Tibial nerve (tissue), 4 donors: ENCODE measurements at regions not wholly inside any gene's neighbourhood (a gene's known extent, or its start where the extent isn't known, plus 50 kb on each side); places are given as distances from the start of the nearest gene placed in this dataset.

Source experiments
- DNase-seq, 2 donors: peaks; one replicate each; pipeline ENCODE4 v3.0.0-alpha.2; 2019; ENCODE audit warnings: low spot score in 2 of 2
- H3K27ac ChIP-seq, 4 donors: fragments of 200-600 bp; sonication (generic) in 3 of 4; one replicate each; pipeline ENCODE4 v1.5.1; 2017 to 2019; ENCODE audit warnings: mild to moderate bottlenecking in 1 of 4
- H3K27me3 ChIP-seq, 2 donors: fragments of 200-600 bp; sonication (generic) in 1 of 2; one replicate each; pipeline versions ENCODE4 v1.5.1 to v1.6.0; 2017 to 2019
- H3K36me3 ChIP-seq, 3 donors: fragments of 200-600 bp; sonication (generic); one replicate each; pipeline ENCODE4 v1.5.1; 2018 to 2019
- H3K4me1 ChIP-seq, 4 donors: fragments of 200-600 bp; sonication (generic) in 3 of 4; one replicate each; pipeline ENCODE4 v1.5.1; 2017 to 2019
- H3K4me3 ChIP-seq, 4 donors: fragments of 200-600 bp; sonication (generic) in 3 of 4; one replicate each; pipeline ENCODE4 v1.5.1; 2017 to 2019; ENCODE audit warnings: mild to moderate bottlenecking in 1 of 4, moderate library complexity in 1 of 4
- H3K9me3 ChIP-seq, 4 donors: fragments of 200-600 bp; sonication (generic) in 3 of 4; one replicate each; pipeline ENCODE4 v1.5.1; 2017 to 2019
- EP300 ChIP-seq, 2 donors: sonication (generic); formaldehyde crosslinking; IDR thresholded peaks; one replicate each; pipeline ENCODE4 v1.6.1; 2017; ENCODE audit warnings: antibody characterized with exemption in 2 of 2, mild to moderate bottlenecking in 1 of 2
- POLR2A ChIP-seq, 2 donors: fragments of 450-650 bp; IDR thresholded peaks; one replicate each; pipeline ENCODE4 v1.6.1; 2017; ENCODE audit warnings: antibody characterized with exemption in 2 of 2, mild to moderate bottlenecking in 2 of 2, moderate library complexity in 2 of 2
- WGBS, 2 donors: methylation state at CpG; one replicate each; pipeline ENCODE4 v1.1.5; 2018; 5-methylcytosine and 5-hydroxymethylcytosine counted together
- TF ChIP-seq, protein P1 (sequence below), 5 experiments: fragments of 200-600 bp in 3 of 5; fragments of 450-650 bp in 2 of 5; sonication (generic) in 3 of 5; IDR thresholded peaks; one replicate each; pipeline ENCODE4 v1.5.1; 2016 to 2019; ENCODE audit warnings: antibody characterized with exemption in 5 of 5, mild to moderate bottlenecking in 3 of 5, moderate library complexity in 2 of 5

DNA sequence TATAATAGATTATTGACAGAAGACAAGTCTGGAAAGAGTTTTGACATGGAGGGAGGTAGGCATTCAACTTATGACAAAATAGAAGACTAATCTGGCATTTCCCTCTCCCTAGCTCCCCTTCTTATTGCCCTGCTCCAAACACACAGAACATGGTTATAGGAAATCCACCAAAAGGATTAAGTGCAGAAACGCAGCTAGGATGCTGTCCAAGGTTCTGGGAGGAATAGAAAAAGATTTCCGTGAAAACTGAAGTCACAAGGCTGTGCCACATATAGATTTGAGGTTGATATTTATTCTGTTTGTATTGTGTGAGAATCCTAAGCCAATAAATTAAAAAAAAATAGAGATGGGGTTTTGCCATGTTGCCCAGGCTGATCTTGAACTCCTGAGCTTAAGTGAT lies 107.9 kb upstream of the MAP3K7 start:
- TF ChIP-seq POLR2A (IDR thresholded peaks at IDR 0.05), result no peak
- no peak for TF ChIP-seq EP300 (IDR thresholded peaks at IDR 0.05)
- TF ChIP-seq, protein P1, sequence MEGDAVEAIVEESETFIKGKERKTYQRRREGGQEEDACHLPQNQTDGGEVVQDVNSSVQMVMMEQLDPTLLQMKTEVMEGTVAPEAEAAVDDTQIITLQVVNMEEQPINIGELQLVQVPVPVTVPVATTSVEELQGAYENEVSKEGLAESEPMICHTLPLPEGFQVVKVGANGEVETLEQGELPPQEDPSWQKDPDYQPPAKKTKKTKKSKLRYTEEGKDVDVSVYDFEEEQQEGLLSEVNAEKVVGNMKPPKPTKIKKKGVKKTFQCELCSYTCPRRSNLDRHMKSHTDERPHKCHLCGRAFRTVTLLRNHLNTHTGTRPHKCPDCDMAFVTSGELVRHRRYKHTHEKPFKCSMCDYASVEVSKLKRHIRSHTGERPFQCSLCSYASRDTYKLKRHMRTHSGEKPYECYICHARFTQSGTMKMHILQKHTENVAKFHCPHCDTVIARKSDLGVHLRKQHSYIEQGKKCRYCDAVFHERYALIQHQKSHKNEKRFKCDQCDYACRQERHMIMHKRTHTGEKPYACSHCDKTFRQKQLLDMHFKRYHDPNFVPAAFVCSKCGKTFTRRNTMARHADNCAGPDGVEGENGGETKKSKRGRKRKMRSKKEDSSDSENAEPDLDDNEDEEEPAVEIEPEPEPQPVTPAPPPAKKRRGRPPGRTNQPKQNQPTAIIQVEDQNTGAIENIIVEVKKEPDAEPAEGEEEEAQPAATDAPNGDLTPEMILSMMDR (IDR thresholded peaks at IDR 0.05), result no peak
- H3K27me3 ChIP-seq, result no peaks in the 10 kb centered on the region

DNA sequence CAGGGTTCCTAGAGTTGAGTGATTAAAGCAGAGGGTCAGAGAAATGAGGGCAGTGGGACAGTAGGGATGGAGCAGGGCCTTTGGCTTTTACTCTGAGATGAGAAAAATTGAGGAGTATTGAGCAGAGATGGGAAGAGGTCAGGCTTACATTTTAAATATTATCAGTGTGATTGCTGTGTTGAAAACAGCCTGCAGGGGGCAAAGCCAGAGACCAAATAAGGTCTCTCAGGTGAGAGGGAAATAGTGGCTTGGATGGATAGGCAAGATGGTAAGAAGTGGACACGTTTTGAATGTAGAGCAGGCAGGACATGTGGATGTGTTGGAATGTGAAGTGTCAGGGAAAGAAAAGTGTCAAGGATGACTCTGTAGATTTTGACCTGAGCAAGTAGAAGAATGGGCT lies 105.0 kb upstream of the MAP3K7 start:
- Histone ChIP-seq H3K4me1 (no peaks in the 10 kb centered on the region), H3K27me3 (no peaks in the 10 kb centered on the region), H3K9me3 (peaks cover 0 to 11% (median 0%) of the 10 kb centered on the region in 4 donors), H3K27ac (no peak overlapping the region), H3K36me3 (no peaks in the 10 kb centered on the region), H3K4me3 (no peak overlapping the region)
- TF ChIP-seq, protein P1 (IDR thresholded peaks at IDR 0.05), result no peak
- no peak for TF ChIP-seq POLR2A (IDR thresholded peaks at IDR 0.05)
- no peak for TF ChIP-seq EP300 (IDR thresholded peaks at IDR 0.05)
- no peak for DNase-seq
- 41 to 51% methylated on average over 1 of the region's 1 CpG for WGBS, 2 donors

More for the DNA sequence above, 107.9 kb upstream of the MAP3K7 start:
- 44 to 56% methylated on average over 2 of the region's 2 CpGs for WGBS, 2 donors
- Histone ChIP-seq H3K4me3 (no peak overlapping the region), H3K4me1 (no peaks in the 10 kb centered on the region), H3K9me3 (peaks cover 0 to 11% (median 0%) of the 10 kb centered on the region in 4 donors), H3K27ac (no peak overlapping the region), H3K36me3 (no peaks in the 10 kb centered on the region)
- DNase-seq, result no peak

DNA sequence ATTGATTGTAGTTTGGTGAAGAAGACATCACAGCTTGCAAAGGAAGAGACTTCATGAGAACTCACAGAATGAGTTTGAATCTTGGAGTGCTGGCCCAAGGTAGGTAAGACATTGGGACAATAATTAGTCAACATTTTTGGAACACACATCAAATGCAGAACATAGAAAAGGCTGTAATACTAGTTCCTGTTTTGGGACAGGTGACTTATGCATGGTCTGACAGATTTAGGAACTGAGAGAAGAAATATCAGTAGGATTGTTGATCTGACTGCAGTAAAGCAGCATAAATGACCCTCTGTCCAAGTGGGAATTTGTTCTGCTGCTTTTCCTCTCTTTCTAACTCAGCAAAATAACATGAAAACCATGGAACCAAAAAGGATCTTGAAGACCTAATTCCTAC lies 102.3 kb upstream of the MAP3K7 start:
- no peak for TF ChIP-seq POLR2A (IDR thresholded peaks at IDR 0.05)
- no peak for TF ChIP-seq EP300 (IDR thresholded peaks at IDR 0.05)
- TF ChIP-seq, protein P1 (IDR thresholded peaks at IDR 0.05), result no peak
- Histone ChIP-seq H3K9me3 (no peaks in the 10 kb centered on the region), H3K27ac (no peak overlapping the region), H3K36me3 (no peaks in the 10 kb centered on the region), H3K27me3 (no peaks in the 10 kb centered on the region), H3K4me1 (no peaks in the 10 kb centered on the region), H3K4me3 (no peak overlapping the region)
- no peak for DNase-seq

DNA sequence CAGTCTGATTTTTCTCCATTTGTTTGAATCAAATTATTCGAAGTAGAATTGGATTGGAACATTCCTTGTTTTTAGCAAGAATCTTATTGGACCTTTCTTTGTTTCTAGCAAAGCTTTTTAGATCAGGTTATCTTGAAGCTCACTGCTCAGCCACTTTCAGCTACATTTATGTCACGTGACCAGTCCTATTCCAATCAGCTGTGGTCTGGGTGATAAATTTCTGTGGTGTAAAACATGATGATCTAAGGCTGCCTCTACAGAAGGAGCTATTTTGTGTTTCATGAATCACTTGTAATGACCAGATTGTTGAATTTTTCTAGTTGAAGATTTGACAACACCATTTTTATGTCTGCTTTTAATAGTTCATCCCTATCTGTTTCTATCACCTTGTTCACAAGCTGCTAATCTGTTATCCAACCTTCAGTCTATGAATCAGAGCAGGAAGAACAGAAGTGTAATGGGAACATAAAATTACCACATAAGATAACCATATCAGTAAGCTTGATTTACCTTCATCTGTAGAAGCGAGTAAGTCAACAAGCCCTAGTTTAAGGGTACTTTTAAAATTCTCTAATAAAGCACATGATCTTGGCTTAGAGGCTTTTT lies 101.0 kb upstream of the MAP3K7 start:
- no peaks in the 10 kb centered on the region for H3K27me3 ChIP-seq
- H3K9me3 ChIP-seq, result no peaks in the 10 kb centered on the region
- H3K36me3 ChIP-seq, result no peaks in the 10 kb centered on the region
- 81 to 82% methylated on average over 3 of the region's 3 CpGs for WGBS, 2 donors
- no peak overlapping the region for H3K27ac ChIP-seq
- H3K4me1 ChIP-seq, result no peaks in the 10 kb centered on the region
- H3K4me3 ChIP-seq, result no peak overlapping the region
- no peak for DNase-seq
- TF ChIP-seq EP300 (IDR thresholded peaks at IDR 0.05), result no peak
- no peak for TF ChIP-seq POLR2A (IDR thresholded peaks at IDR 0.05)
- TF ChIP-seq, protein P1 (IDR thresholded peaks at IDR 0.05), result no peak

DNA sequence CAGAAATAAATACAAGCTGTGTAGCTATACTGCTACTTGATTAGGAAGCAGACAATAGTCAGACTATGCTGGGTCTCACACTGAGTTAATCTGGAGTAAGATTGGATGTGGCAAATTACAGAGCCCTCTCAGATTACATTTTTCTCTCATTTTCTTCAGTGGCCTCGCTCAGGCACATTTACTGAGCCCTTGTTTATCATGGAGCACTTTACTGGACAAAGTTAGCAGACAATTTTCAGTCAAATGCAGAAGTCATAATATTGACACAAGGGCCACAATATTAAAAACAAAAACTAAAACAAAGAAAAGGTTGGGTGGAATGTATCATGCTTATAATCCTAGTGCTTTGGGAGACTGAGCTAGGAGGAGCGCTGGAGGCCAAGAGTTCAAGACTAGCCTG lies 95.0 kb upstream of the MAP3K7 start:
- Histone ChIP-seq H3K36me3 (no peaks in the 10 kb centered on the region), H3K4me3 (no peak overlapping the region), H3K27me3 (no peaks in the 10 kb centered on the region), H3K27ac (no peak overlapping the region), H3K4me1 (no peaks in the 10 kb centered on the region), H3K9me3 (no peaks in the 10 kb centered on the region)
- 84 to 88% methylated on average over 2 of the region's 2 CpGs for WGBS, 2 donors
- no peak for DNase-seq
- TF ChIP-seq, protein P1 (IDR thresholded peaks at IDR 0.05), result no peak
- no peak for TF ChIP-seq EP300 (IDR thresholded peaks at IDR 0.05)
- TF ChIP-seq POLR2A (IDR thresholded peaks at IDR 0.05), result no peak
